Hepatic stellate cell (primary cell): ENCODE measurements at regions not wholly inside any gene's neighbourhood (a gene's known extent, or its start where the extent isn't known, plus 50 kb on each side); places are given as distances from the start of the nearest gene placed in this dataset.
A peak's percentile ranks its signal among the peaks of the same experiment; 100 is the strongest.
"Not testable (repeated sequence)": the region's sequence is repeated elsewhere in the genome, so short reads cannot be mapped to it uniquely, and the experiment has no call there.

Source experiments
- DNase-seq: peaks from one replicate; pipeline ENCODE4 v3.0.0; 2011; ENCODE audit warnings: low spot score

DNA sequence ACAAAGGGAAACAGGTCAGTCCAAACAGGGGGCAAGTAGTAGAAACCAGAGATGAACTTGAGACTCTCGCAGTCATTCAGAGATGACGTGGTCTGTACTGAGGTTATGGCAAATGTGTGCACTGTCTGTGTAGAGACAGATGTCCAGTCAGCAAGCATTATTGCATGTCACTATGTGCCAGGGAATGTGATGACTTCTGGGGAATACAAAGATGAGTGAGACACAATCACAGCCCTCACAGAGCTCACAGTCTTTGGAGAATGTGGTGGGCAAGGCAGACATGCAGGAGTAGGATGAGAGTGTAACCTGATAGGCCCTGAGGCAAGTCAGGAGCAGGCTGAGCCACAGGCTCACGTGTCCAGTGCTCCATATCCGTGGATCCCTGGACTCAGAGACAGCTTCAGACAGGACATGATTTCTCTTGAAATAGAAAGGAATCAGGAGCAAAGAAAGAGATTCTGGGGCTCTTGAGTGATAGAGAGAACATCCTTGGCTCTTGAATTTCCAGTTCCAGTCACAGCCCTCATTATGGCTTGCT, 550.7 kb downstream of the ETS1 start:
- no peak for DNase-seq

DNA sequence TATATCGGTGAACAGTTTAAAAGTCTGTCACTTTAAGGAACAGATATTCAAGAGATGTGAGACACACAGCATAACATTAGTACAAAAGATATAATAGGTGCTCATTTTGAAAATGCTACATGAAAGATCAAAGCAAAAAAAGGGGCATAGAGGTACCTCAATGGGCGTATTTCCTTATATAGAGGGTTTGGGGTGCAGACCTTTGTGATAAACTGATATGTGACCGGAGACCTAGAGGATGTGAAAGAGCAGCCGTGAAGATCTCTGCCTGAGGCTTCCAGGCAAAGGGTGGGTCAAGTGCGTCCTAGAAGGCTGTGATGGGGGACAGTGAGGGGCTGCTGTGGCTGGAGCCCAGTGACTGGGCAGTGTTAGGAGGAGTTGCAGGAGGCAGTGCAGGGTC, 551.4 kb downstream of the ETS1 start:
- DNase-seq, result no peak

DNA sequence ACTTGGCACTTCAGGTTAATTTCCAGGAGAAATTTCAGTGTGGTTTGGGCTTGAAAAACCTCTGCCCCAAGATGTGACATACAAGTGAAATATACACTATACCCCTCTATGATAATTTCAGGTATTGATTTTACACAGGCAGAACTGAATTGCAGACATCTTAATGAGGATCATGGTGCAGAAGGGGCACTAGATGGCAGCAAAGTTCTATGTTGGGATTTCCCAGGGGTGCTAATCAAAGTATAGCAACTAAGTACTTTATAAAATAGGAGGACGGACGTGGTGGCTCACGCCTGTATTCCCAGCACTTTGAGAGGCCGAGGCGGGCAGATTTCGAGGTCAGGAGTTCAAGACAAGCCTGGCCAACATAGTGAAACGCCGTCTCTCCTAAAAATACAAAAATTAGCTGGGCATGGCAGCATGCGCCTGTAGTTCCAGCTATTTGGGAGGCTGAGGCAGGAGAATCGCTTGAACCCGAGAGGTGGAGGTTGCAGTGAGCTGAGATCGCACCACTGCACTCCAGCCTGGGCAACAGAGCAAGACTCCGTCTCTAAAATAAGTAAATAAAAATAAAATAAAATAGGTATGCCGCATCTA, 555.7 kb downstream of the ETS1 start:
- DNase-seq, result not testable (repeated sequence)

DNA sequence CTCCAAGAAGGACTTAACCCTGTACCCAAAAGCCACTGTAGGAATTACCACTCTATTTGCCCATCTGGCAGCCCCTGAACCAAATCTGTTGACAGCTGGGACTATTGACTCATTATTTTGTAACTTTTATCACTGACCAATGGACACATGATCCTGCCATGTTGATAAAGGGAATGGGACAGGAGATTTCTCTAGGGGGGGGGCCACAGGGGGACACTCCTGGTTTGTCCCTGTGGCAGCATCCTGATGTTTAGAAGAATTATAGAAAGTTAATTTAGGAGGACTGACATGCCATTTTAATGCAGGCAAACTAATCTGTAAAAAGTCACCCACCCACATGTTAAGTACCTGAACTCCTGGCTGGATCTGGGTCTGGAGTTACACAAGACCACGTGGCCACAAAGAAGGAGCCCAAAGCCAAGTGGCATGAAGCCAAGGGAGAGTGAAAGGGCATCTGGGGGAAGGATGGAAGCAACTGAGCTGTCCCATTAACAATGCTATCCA, 558.1 kb downstream of the ETS1 start:
- no peak for DNase-seq

GRCh38 chr11:128026596-128026995, 560.8 kb downstream of the ETS1 start:
- peak; percentile 68 for DNase-seq

- no peak for DNase-seq
Measured at GRCh38 chr11:128022761-128023160, 564.6 kb downstream of the ETS1 start.

GRCh38 chr11:128022007-128022368, 565.4 kb downstream of the ETS1 start:
- DNase-seq, result no peak

- no peak for DNase-seq
Measured at GRCh38 chr11:128021349-128022006, 565.9 kb downstream of the ETS1 start.

- DNase-seq, result no peak
Measured at GRCh38 chr11:128018692-128019091, 568.7 kb downstream of the ETS1 start.

DNA sequence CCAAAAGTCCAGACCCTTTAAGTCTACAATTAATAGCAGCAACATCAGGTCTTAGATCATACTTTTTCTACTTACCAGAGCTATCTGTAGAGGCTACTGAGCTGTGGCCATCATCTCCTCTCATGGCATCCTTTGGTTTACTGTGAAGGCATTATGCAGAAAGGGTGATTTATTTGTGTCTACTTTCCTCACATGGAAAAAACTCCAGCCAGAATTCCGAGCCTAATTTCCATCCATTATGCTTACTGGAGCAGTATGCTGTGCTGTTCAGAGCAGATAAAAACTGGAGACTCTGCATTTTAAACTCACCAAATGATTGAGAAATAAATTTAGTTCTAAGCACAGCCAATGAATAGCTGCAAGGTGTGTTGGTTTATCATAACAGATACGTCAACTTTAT, 581.8 kb downstream of the ETS1 start:
- DNase-seq, result no peak

GRCh38 chr11:127998421-127998820, 588.9 kb downstream of the ETS1 start:
- DNase-seq, result no peak

- DNase-seq, result no peak
Measured at GRCh38 chr11:127997594-127997993, 589.8 kb downstream of the ETS1 start.

- DNase-seq, result no peak
Measured at GRCh38 chr11:127996825-127997224, 590.5 kb downstream of the ETS1 start.

DNA sequence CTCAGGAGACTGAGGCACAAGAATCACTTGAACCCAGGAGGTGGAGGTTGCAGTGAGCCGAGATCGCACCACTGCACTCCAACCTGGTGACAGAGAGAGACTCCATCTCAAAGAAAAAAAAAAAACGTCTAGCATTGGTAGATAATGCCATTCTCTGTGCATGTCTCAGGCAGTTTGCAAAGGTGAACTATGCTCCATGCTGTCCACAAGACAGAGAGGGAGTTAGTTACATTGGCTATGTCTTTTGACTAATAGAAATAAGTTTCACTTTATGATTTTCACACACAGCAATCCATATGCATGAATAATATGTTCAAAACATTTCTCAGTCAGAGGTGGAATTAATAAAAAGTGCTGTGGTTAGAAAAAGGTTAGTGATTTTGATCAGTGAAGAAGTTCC, 591.4 kb downstream of the ETS1 start:
- no peak for DNase-seq

DNA sequence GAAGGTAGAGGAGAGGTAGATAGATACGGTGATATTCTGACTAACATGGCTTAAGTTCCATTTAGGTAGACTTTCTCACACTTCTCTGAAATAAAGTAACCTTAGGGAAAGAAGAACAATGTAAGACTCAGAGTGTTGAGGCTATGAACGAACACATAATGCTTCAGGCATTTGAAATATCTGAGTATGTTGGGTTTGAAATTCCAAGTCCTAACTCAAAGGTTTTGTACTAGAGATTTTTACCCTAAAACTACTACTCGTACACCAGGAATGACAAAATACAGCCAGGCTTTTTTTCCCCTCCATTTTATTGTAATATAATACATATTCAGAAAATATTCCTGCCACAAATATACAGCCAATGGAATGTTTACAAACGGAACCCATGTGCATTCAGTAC, 592.6 kb downstream of the ETS1 start:
- peak; percentile 14 for DNase-seq

- no peak for DNase-seq
Measured at GRCh38 chr11:127993788-127994187, 593.6 kb downstream of the ETS1 start.

DNA sequence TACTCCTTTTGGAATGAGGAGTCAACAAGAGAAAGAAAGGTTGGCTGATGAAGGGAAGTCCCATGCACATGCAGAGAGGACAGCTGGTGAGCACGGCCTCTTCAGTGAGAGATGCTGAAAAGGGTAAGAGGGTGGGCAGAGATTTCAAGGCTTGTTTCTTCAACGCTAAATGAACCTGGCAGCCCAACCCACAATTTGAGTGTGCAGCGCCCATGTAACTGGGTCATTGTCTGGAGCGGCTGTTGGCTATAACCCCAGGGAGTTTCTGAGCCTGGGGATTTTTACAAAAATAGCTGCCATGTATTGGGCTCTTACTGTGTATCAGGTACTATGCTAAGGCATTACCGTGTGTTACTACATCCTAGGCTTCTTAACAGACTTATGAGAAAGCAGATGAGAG, 594.1 kb downstream of the ETS1 start:
- DNase-seq, result no peak

- no peak for DNase-seq
Measured at GRCh38 chr11:127986073-127986472, 601.3 kb downstream of the ETS1 start.

GRCh38 chr11:127972816-127973215, 614.5 kb downstream of the ETS1 start:
- DNase-seq, result no peak

DNA sequence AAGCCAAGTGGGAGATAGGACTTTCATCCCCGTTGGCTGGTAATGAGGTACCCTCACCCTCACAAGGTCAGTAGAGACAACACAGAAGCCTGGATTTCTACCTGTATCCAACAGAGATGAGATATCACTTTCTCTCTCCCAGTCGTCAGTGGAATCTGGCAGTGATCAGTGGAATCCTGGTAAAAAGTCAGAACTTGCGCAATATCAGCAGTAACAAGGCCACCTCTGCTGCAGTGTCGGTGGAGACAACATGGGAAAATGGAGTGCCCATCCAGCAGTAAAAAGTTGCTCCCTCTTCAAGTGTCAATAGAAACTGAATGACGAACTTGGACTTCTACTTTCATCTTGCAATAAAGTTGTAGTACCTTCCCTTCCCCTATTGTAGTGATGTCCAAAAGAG, 615.9 kb downstream of the ETS1 start:
- no peak for DNase-seq

- DNase-seq, result no peak
Measured at GRCh38 chr11:127966821-127967220, 620.5 kb downstream of the ETS1 start.

GRCh38 chr11:127965939-127966668, 621.3 kb downstream of the ETS1 start:
- no peak for DNase-seq

DNA sequence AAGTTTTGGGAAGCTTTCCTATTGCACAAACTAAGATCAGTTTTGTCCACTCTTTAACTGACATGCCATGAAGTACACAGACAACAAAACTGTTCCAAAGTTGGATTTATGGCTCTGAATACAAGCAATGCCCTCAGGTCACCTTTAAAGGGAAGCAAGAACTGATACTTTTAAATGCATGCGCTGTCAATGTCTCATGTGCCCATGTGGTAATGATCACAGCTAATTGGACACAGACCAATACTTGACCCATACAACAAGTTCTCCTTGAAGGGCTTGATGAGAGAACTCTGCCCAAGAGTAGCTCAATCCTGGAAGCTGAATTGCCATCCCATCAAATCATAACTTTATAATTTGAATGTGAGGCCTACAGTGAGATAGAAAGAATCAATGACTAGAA, 624.9 kb downstream of the ETS1 start:
- DNase-seq, result no peak
